HS-5 (cell line): ENCODE measurements at regions not wholly inside any gene's neighbourhood (a gene's known extent, or its start where the extent isn't known, plus 50 kb on each side); places are given as distances from the start of the nearest gene placed in this dataset.

Source experiments
- DNase-seq: peaks from one replicate; pipeline ENCODE4 v3.0.0-alpha.2; 2012; ENCODE audit warnings: low read depth

DNA sequence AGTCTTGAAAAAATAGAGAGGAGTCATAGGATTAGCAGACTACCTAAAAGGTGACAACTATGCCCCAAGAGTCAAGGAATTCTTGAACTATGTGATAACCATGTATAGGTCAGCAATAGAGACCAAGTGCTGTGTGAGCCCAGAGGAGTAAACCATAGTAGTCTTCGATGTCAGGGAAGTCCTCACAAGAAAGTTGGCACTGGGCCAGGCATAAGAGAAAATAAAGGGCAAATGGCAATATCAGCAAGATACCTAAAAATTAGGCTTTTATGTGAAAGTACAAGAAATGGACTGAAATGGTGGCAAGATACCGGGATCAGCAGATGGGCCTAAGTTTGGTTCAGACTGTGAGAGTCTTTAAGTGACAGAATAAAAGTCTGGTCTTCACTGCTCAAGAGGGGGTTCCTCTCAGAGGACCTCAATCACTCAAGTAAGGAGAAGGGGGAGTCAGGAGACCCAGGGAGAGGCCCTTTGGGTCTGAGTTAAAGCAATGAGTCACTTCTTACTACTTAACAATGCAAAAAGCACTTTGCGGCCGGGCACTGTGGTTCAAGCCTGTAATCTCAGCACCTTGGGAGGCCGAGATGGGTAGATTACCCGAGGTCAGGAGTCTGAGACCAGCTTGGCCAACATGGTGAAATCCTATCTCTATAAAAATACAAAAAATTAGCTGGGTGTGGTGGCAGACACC lies 95.0 kb downstream of the TEX35 start:
- no peak for DNase-seq

GRCh38 chr1:178609015-178609414 lies 96.1 kb downstream of the TEX35 start:
- peak; percentile 82 for DNase-seq

DNA sequence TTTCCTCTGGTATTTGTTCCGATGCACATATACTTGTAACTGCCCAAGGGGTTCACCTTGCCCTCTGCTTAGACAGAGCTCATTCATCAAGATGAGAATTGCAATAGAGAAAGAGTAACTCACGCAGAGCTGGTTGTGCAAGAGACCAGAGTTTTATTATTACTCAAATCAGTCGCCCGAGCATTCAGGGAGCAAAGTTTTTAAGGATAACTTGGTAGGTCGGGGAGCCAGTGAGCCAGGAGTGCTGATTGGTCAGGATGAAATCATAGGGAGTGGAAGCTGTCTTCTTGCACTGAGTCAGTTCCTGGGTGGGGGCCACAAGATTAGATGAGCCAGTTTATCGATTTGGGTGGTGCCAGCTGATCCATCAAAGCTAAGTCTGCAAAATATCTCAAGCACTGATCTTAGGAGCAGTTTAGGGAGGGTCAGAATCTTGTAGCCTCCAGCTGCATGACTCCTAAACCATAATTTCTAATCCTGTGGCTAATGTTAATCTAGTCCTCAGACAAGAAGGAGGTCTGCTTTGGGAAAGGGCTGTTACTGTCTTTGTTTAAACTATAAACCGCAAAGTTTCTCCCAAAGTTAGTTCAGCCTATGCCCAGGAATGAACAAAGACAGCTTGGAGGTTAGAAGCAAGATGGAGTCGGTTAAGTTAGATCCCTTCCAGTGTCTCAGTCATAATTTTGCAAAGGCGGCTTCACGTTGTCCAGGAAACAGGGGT lies 97.9 kb downstream of the TEX35 start:
- peak; percentile 93 for DNase-seq

DNA sequence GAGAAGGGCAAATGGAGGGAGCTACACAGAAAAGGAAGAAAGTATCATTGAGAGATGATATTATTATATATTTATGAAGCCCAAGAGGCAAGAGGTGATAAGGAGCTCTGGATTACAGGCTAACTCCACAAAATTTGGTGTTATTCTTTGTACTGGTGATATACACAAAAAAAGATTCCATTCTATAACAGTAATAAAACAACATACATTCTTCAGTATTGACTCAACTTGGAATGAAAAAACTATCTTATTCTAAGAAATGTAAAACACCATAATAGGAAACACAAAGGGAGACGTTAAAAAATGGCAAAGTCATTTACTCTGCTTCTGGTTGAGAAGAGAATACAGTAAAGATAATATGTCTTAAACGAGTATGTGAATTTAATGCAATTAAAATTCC lies 99.4 kb downstream of the TEX35 start:
- peak; percentile 68 for DNase-seq

- DNase-seq: no peak
These were observed 100.5 kb downstream of the TEX35 start for GRCh38 chr1:178613271-178613945.

DNA sequence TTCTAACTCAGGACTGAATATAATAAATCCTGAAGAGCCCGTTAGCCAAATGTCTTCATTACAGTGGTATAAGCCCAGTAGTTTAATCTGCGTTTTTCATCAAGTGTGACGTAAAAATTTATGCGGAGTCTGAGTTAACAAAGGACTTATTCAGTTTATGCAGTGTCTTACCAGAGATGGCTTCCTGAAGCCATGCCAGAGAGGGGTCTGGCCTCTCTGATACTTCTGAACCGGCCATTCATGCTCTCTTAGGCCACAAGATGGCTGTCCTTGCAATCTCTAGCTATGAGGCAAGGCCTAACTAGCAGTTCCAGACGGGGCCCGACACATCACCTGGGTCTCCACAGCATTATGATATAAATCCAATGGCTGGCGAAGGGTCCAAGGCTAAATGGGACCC lies 101.4 kb downstream of the TEX35 start:
- no peak for DNase-seq

- DNase-seq: no peak
These were observed 105.8 kb upstream of the RALGPS2 start for GRCh38 chr1:178619042-178619927.

DNA sequence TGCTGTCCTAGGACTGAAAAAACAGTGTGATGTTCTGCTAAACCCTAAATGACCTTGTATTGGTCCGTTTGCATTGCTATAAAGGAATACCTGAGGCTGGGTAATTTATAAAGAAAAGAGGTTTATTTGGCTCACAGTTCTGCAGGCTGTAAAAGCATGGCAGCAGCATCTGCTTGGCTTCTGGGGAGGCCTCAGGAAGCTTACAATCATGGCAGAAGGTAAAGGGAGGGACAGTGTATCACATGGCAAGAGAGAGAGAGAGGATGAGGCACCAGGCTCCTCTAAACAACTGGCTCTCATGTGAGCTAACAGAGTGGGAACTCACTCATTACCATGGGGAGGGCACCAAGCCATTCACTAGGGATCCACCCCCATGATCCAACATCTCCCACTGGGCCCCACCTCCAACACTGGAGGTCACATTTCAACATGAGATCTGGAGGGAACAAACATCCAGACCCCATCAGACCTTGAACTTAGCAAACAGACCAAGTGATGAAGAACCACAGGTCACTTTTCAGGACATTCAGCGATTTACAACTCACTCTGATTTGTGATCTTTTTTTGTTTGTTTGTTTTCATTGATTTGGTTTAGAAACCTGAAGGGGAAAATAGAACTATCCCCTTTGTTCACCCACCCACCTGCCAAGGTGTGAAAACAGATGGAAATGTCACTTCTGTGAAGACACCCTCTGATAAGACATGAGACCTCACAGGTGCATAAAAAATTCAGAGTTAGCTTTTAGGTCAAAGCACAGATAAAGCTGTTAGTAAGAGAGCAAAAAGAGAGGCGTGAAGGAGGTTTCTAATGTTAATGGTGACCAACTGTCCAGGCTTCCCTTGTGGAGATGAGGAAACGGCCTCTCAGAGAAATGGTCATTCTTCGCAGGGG lies 104.2 kb upstream of the RALGPS2 start:
- no peak for DNase-seq

GRCh38 chr1:178621822-178622221 lies 103.2 kb upstream of the RALGPS2 start:
- no peak for DNase-seq

DNA sequence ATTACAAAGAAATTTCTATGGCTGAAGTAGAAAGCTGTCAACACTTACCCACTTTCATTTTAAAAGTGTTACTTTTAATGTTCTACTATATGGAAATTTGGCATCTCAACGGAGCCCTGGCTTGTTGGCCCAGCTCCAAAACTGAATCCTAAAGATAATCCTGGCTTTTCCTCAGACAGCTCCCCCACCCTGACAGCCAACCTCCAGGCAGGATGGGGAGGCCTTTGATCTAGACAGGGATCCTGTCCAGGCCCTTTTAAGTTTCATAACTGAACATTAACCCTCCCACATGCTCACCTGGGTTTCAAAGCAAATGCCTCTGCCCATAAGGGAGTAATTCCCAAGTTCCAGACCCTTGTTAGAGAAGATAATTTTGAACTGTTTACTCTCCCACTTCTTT lies 99.3 kb upstream of the RALGPS2 start:
- DNase-seq: no peak

- no peak for DNase-seq
These were observed 98.0 kb upstream of the RALGPS2 start for GRCh38 chr1:178627037-178627436.

DNA sequence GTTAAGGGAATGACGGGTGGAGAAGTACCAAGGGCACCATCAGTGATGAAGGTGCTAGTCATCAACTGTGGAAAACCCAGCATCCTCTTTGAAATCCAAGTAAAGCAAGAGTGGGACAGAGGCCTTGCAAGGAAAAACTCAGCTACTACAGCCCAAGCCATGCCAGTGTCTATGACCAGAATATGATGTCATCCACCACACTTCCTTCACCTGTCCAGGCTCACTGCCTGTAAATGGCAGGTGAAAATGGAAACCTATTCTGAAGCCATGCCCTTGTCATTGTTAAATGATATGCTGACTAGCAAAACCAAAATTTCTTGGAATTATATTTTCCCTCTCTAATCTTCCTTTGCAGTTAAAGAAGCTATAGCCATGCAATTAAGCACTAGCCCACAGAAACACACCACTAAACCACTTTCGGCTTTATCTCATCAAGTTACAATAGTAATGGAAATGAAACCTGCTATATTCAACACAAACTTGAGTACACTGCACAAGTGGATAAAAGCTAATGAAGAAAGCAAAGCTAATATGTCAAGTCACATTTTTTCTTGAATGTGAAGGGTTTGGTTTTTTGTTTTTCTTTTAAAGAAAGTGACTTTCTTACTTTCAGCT lies 96.3 kb upstream of the RALGPS2 start:
- no peak for DNase-seq

DNA sequence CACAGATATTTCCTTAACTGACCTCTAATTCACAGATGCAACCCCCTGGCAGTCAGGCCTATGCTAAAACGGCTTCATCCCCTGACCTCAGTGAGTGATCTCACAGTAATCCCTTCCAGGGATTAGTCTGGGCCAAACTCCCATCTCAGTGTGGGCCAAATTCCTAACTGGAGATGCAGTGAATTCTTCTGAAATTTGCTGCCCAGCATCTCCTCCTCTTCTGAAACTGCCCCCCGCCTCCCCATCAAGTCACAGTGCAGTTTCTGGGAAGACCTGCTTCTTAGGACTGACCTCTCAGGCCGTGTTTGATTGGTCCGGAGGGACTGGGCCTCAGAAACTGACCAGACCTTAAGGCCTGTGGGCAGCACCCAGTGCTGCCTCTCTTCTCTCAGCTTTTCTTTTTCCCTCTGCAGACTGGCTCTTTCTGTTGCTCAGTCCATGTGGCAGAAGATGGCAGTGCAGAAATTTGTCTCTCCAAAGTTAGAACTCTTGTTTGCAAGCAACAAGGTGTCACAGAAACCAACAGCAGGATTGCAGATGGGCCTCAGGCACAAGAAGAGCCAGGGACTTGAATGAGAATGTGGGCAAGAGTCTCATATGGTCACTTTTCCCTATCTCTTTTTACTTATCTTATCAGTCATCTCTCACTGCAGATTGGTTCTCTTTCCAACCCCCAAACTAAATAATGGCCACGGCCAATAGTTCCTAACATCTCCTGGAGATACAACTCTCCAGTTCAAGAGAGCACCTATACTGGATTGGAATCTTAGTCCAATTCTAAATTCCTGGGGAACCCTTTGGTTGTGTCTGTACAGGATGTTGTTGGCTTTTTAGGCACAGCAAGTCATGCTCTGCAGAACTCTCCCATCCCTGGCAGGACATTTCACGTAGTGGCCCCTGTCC lies 95.5 kb upstream of the RALGPS2 start:
- DNase-seq: no peak

- DNase-seq: no peak
These were observed 94.6 kb upstream of the RALGPS2 start for GRCh38 chr1:178630417-178630816.

DNA sequence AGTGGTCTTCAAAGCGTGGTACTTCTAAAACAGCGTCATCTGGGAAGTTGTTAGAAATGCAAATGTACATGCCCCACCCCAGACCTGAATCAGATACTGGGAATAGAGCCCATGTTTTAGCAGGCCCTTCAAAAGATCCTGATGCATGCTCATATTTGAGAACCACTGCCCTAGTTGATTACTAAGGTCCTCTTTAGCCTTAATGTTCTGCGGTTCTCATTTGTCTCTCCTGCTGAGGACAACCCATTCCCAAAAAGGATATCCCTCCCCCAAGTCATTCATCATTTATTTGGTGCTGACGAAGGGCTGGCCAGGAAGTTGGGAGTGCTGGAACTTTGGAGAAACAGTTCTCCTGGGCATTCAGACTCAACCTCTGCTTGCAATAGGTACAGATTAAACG lies 92.4 kb upstream of the RALGPS2 start:
- no peak for DNase-seq

- DNase-seq: peak; percentile 79
These were observed 92.0 kb upstream of the RALGPS2 start for GRCh38 chr1:178633056-178633455.

GRCh38 chr1:178634445-178634844 lies 90.6 kb upstream of the RALGPS2 start:
- DNase-seq: no peak

- DNase-seq: no peak
These were observed 87.2 kb upstream of the RALGPS2 start for GRCh38 chr1:178637841-178638240.

DNA sequence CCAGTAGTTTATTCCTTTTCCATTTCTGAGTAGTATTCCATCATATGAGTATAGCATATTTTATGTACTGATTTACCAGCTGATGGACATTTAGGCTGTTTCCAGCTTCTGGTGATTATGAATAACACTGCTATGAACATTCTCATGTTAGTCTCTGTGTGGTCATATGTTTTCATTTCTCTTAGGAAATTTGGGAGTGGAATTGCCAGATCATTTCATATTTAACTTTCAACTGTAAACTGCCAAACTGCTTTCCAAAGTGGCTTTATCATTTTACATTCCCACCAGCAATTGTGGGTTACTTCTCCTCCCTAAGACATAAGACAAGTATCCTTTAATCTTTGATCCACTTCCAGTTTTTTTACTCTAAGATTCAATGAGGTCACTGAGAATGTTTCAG lies 85.7 kb upstream of the RALGPS2 start:
- no peak for DNase-seq

GRCh38 chr1:178642282-178642681 lies 82.8 kb upstream of the RALGPS2 start:
- DNase-seq: no peak
